Activated CD4-positive, alpha-beta memory T cell treated with anti-CD3 and anti-CD28 coated beads, Interleukin-2, amount 10 ng/mL, durations not matched to agents 7 days and 5 days (primary cell): ENCODE measurements at regions not wholly inside any gene's neighbourhood (a gene's known extent, or its start where the extent isn't known, plus 50 kb on each side); places are given as distances from the start of the nearest gene placed in this dataset.
"Not testable (repeated sequence)": the region's sequence is repeated elsewhere in the genome, so short reads cannot be mapped to it uniquely, and the experiment has no call there.

ENCODE experiments used
- CTCF ChIA-PET: fragments of 350-600 bp; sonication (Branson Sonifier 250); formaldehyde crosslinking; loops from one replicate; lab custom pipeline; 2021; ENCODE audit warnings: antibody characterized with exemption, inconsistent platforms; lab: Charles Lee
- POLR2A ChIA-PET: fragments of 350-600 bp; sonication (Branson Sonifier 250); formaldehyde crosslinking; loops from one replicate; lab custom pipeline; 2021; ENCODE audit warnings: antibody characterized with exemption; lab: Charles Lee
- DNase-seq: peaks from one replicate; pipeline ENCODE4 v3.0.0-alpha.2; 2020
- H3K27ac Mint-ChIP-seq: one replicate; pipeline ENCODE4 v1.8.0; 2021; ENCODE audit warnings: mild to moderate bottlenecking, mixed read lengths
- H3K27me3 Mint-ChIP-seq: one replicate; pipeline ENCODE4 v1.8.0; 2021; ENCODE audit warnings: mixed read lengths
- H3K36me3 Mint-ChIP-seq: one replicate; pipeline ENCODE4 v1.8.0; 2021; ENCODE audit warnings: low read depth, mixed read lengths
- H3K4me1 Mint-ChIP-seq: one replicate; pipeline ENCODE4 v1.8.0; 2021; ENCODE audit warnings: mixed read lengths
- H3K4me3 Mint-ChIP-seq: one replicate; pipeline ENCODE4 v1.8.0; 2021; ENCODE audit warnings: mild to moderate bottlenecking, mixed read lengths
- H3K9me3 Mint-ChIP-seq: one replicate; pipeline ENCODE4 v1.8.0; 2021; ENCODE audit warnings: mixed read lengths

- Mint-ChIP-seq H3K27me3 (no peaks in the 10 kb centered on the region), H3K36me3 (peaks cover 19% of the 10 kb centered on the region), H3K27ac (no peak overlapping the region), H3K4me3 (no peak overlapping the region), H3K4me1 (peaks cover 48% of the 10 kb centered on the region), H3K9me3 (no peaks in the 10 kb centered on the region)
- POLR2A ChIA-PET, result interaction anchor here (1.0 kb wide), 1 partner anchor 12 kb away, joined by 5 read pairs; no protein-coding TSS in a partner anchor
- CTCF ChIA-PET, result no interaction called here
- DNase-seq, result no peak
These were observed 141.6 kb upstream of the RIOK3 start for GRCh38 chr18:23311351-23312121.

GRCh38 chr18:23313379-23313778, 139.7 kb upstream of the RIOK3 start:
- Mint-ChIP-seq H3K36me3 (peaks cover 9% of the 10 kb centered on the region), H3K4me3 (no peak overlapping the region), H3K4me1 (peaks cover 48% of the 10 kb centered on the region), H3K27ac (no peak overlapping the region), H3K27me3 (no peaks in the 10 kb centered on the region), H3K9me3 (no peaks in the 10 kb centered on the region)
- DNase-seq, result no peak
- ChIA-PET POLR2A (no interaction called here), CTCF (no interaction called here)

GRCh38 chr18:23314672-23315071, 138.4 kb upstream of the RIOK3 start:
- peaks cover 8% of the 10 kb centered on the region for H3K36me3 Mint-ChIP-seq
- POLR2A ChIA-PET, result no interaction called here

GRCh38 chr18:23316316-23316715, 136.8 kb upstream of the RIOK3 start:
- CTCF ChIA-PET, result no interaction called here
- Mint-ChIP-seq H3K27me3 (no peaks in the 10 kb centered on the region), H3K27ac (no peak overlapping the region), H3K4me1 (peaks cover 46% of the 10 kb centered on the region), H3K4me3 (no peak overlapping the region), H3K36me3 (peaks cover 8% of the 10 kb centered on the region), H3K9me3 (no peaks in the 10 kb centered on the region)
- POLR2A ChIA-PET, result no interaction called here
- no peak for DNase-seq

More at GRCh38 chr18:23314672-23315071, 138.4 kb upstream of the RIOK3 start:
- no peak for DNase-seq
- CTCF ChIA-PET, result no interaction called here
- Mint-ChIP-seq H3K27ac (no peak overlapping the region), H3K9me3 (no peaks in the 10 kb centered on the region), H3K4me3 (no peak overlapping the region), H3K4me1 (peaks cover 46% of the 10 kb centered on the region), H3K27me3 (no peaks in the 10 kb centered on the region)

GRCh38 chr18:23316988-23317387, 136.1 kb upstream of the RIOK3 start:
- H3K36me3 Mint-ChIP-seq, result peaks cover 8% of the 10 kb centered on the region
- POLR2A ChIA-PET, result no interaction called here
- H3K27ac Mint-ChIP-seq, result no peak overlapping the region
- no peaks in the 10 kb centered on the region for H3K27me3 Mint-ChIP-seq
- no peaks in the 10 kb centered on the region for H3K9me3 Mint-ChIP-seq
- no peak overlapping the region for H3K4me3 Mint-ChIP-seq
- CTCF ChIA-PET, result no interaction called here
- H3K4me1 Mint-ChIP-seq, result peaks cover 40% of the 10 kb centered on the region
- no peak for DNase-seq

- Mint-ChIP-seq H3K36me3 (peaks cover 8% of the 10 kb centered on the region), H3K4me3 (no peak overlapping the region), H3K27me3 (no peaks in the 10 kb centered on the region), H3K27ac (no peak overlapping the region), H3K4me1 (peaks cover 37% of the 10 kb centered on the region), H3K9me3 (no peaks in the 10 kb centered on the region)
- ChIA-PET CTCF (no interaction called here), POLR2A (no interaction called here)
- no peak for DNase-seq
These were observed 135.0 kb upstream of the RIOK3 start for GRCh38 chr18:23317975-23318675.

GRCh38 chr18:23320709-23321236, 132.3 kb upstream of the RIOK3 start:
- CTCF ChIA-PET, result interaction anchor here (1.0 kb wide), 2 partner anchors 39 to 58 kb away, joined by 3 read pairs; no protein-coding TSS in a partner anchor
- Mint-ChIP-seq H3K4me1 (peaks cover 26% of the 10 kb centered on the region), H3K27me3 (no peaks in the 10 kb centered on the region), H3K4me3 (no peak overlapping the region), H3K36me3 (no peaks in the 10 kb centered on the region), H3K9me3 (no peaks in the 10 kb centered on the region), H3K27ac (no peak overlapping the region)
- POLR2A ChIA-PET, result interaction anchor here (1.0 to 1.1 kb wide), 2 partner anchors 11 to 185 kb away, joined by 3 read pairs; partner anchors contain the start of gene CABLES1
- no peak for DNase-seq

GRCh38 chr18:23321996-23322395, 131.1 kb upstream of the RIOK3 start:
- no peaks in the 10 kb centered on the region for H3K27me3 Mint-ChIP-seq
- no peak overlapping the region for H3K4me3 Mint-ChIP-seq
- H3K36me3 Mint-ChIP-seq, result no peaks in the 10 kb centered on the region
- H3K9me3 Mint-ChIP-seq, result no peaks in the 10 kb centered on the region
- CTCF ChIA-PET, result interaction anchor here (1.0 to 1.1 kb wide), 2 partner anchors 36 to 192 kb away, joined by 3 read pairs; no protein-coding TSS in a partner anchor
- peaks cover 20% of the 10 kb centered on the region for H3K4me1 Mint-ChIP-seq
- DNase-seq, result no peak
- POLR2A ChIA-PET, result no interaction called here
- no peak overlapping the region for H3K27ac Mint-ChIP-seq

GRCh38 chr18:23324056-23324811, 128.9 kb upstream of the RIOK3 start:
- ChIA-PET POLR2A (interaction anchor here (1.4 kb wide), 1 partner anchor 12 kb away, joined by 5 read pairs; no protein-coding TSS in a partner anchor), CTCF (no interaction called here)
- no peak overlapping the region for H3K27ac Mint-ChIP-seq
- H3K36me3 Mint-ChIP-seq, result peaks cover 2% of the 10 kb centered on the region
- H3K4me3 Mint-ChIP-seq, result no peak overlapping the region
- H3K27me3 Mint-ChIP-seq, result no peaks in the 10 kb centered on the region
- no peaks in the 10 kb centered on the region for H3K9me3 Mint-ChIP-seq
- no peak for DNase-seq
- H3K4me1 Mint-ChIP-seq, result peaks cover 4% of the 10 kb centered on the region

- CTCF ChIA-PET, result no interaction called here
- Mint-ChIP-seq H3K4me1 (peaks cover 4% of the 10 kb centered on the region), H3K27ac (no peak overlapping the region), H3K27me3 (no peaks in the 10 kb centered on the region), H3K4me3 (no peak overlapping the region), H3K9me3 (no peaks in the 10 kb centered on the region), H3K36me3 (peaks cover 6% of the 10 kb centered on the region)
- no peak for DNase-seq
- POLR2A ChIA-PET, result no interaction called here
These were observed 128.2 kb upstream of the RIOK3 start for GRCh38 chr18:23324861-23325260.

GRCh38 chr18:23329671-23330070, 123.4 kb upstream of the RIOK3 start:
- H3K27me3 Mint-ChIP-seq, CTCF ChIA-PET, POLR2A ChIA-PET, H3K4me3 Mint-ChIP-seq, DNase-seq, H3K27ac Mint-ChIP-seq, H3K4me1 Mint-ChIP-seq, H3K36me3 Mint-ChIP-seq, H3K9me3 Mint-ChIP-seq: not testable (repeated sequence)

GRCh38 chr18:23330423-23330822, 122.7 kb upstream of the RIOK3 start:
- H3K9me3 Mint-ChIP-seq, result no peaks in the 10 kb centered on the region
- POLR2A ChIA-PET, result no interaction called here
- peaks cover 7% of the 10 kb centered on the region for H3K36me3 Mint-ChIP-seq
- no peaks in the 10 kb centered on the region for H3K4me1 Mint-ChIP-seq
- no peaks in the 10 kb centered on the region for H3K27me3 Mint-ChIP-seq
- CTCF ChIA-PET, result no interaction called here
- H3K4me3 Mint-ChIP-seq, result no peak overlapping the region
- H3K27ac Mint-ChIP-seq, result no peak overlapping the region
- no peak for DNase-seq
